H1 (cell line): ENCODE measurements at regions not wholly inside any gene's neighbourhood (a gene's known extent, or its start where the extent isn't known, plus 50 kb on each side); places are given as distances from the start of the nearest gene placed in this dataset.

ENCODE experiments used
- CTCF ChIA-PET: fragments of 300-600 bp; sonication (Branson Sonifier 250); formaldehyde crosslinking; loops from one replicate; lab custom pipeline; 2021; ENCODE audit not compliant: partially characterized antibody; lab: Charles Lee
- POLR2A ChIA-PET: fragments of 300-600 bp; sonication (Branson Sonifier 250); formaldehyde crosslinking; loops from one replicate; lab custom pipeline; 2021; ENCODE audit warnings: inconsistent platforms; ENCODE audit not compliant: partially characterized antibody; lab: Charles Lee
- DNase-seq, 2 experiments: peaks; one replicate each; pipeline versions ENCODE4 v3.0.0 to v3.0.0-alpha.2; 2010 to 2022; ENCODE audit warnings: low spot score in 2 of 2, low read depth in 1 of 2, mixed read lengths in 1 of 2
- FAIRE-seq: peaks from 2 replicates; lab custom pipeline; 2011; peaks lifted over from hg19 to GRCh38; lab: Jason Lieb, UNC
- H2AFZ ChIP-seq: 2 replicates; pipeline ENCODE4 v1.8.1; 2012; ENCODE audit warnings: low read length, inconsistent platforms
- H2AK5ac ChIP-seq: 2 replicates; pipeline ENCODE4 v1.6.1; 2013; ENCODE audit warnings: low read depth, low read length
- H2BK120ac ChIP-seq: replicated peaks from 2 replicates; pipeline ENCODE3; 2013; ENCODE audit warnings: low read depth, low read length, inconsistent platforms
- H2BK12ac ChIP-seq: 2 replicates; pipeline ENCODE4 v1.6.1; 2013; ENCODE audit warnings: low read depth, low read length
- H2BK15ac ChIP-seq: 2 replicates; pipeline ENCODE4 v1.6.1; 2013; ENCODE audit warnings: low read length
- H2BK20ac ChIP-seq: 2 replicates; pipeline ENCODE4 v1.6.1; 2013; ENCODE audit warnings: low read length
- H2BK5ac ChIP-seq: 2 replicates; pipeline ENCODE4 v1.6.1; 2013; ENCODE audit warnings: low read depth, low read length
- H3K14ac ChIP-seq: 2 replicates; pipeline ENCODE4 v1.6.1; 2013; ENCODE audit warnings: inconsistent platforms; ENCODE audit not compliant: insufficient read length
- H3K18ac ChIP-seq: 2 replicates; pipeline ENCODE4 v1.6.1; 2013; ENCODE audit warnings: low read length; ENCODE audit errors: extremely low read depth
- H3K23ac ChIP-seq: 2 replicates; pipeline ENCODE4 v1.6.1; 2013; ENCODE audit warnings: inconsistent platforms; ENCODE audit not compliant: insufficient read length
- H3K23me2 ChIP-seq: 2 replicates; pipeline ENCODE4 v1.6.1; 2013; ENCODE audit warnings: low read depth, low read length
- H3K27ac ChIP-seq: 2 replicates; pipeline ENCODE4 v1.6.1; 2011; ENCODE audit warnings: low read depth, low read length, inconsistent platforms
- H3K27me3 ChIP-seq, 4 experiments: replicated peaks in 1 of 4; 1 replicate in 1 of 4; 2 replicates in 3 of 4; pipeline versions ENCODE4 v1.6.1 to v1.8.1; 2011 to 2013; ENCODE audit warnings: low read length in 3 of 4, mild to moderate bottlenecking in 3 of 4, inconsistent platforms in 2 of 4, mixed read lengths in 2 of 4, moderate library complexity in 1 of 4; ENCODE audit not compliant: control insufficient read depth in 3 of 4, insufficient read depth in 3 of 4; ENCODE audit errors: extremely low read depth in 1 of 4
- H3K36me3 ChIP-seq, 4 experiments: 2 replicates each; pipeline versions ENCODE4 v1.6.1 to v1.8.1; 2011 to 2013; ENCODE audit warnings: mild to moderate bottlenecking in 4 of 4, low read length in 3 of 4, moderate library complexity in 2 of 4, control low read depth in 1 of 4, inconsistent platforms in 1 of 4; ENCODE audit not compliant: insufficient read depth in 4 of 4, control insufficient read depth in 2 of 4
- H3K4ac ChIP-seq: replicated peaks from 2 replicates; pipeline ENCODE3; 2013; ENCODE audit warnings: low read length, low read depth, mixed read lengths, inconsistent platforms; ENCODE audit not compliant: insufficient read length
- H3K4me1 ChIP-seq, 4 experiments: replicated peaks in 1 of 4; 1 replicate in 1 of 4; 2 replicates in 3 of 4; pipeline versions ENCODE4 v1.6.1 to v1.8.1; 2011 to 2013; ENCODE audit warnings: low read length in 3 of 4, inconsistent platforms in 2 of 4, mixed read lengths in 1 of 4; ENCODE audit not compliant: insufficient read depth in 4 of 4, control insufficient read depth in 3 of 4
- H3K4me2 ChIP-seq, 2 experiments: 2 replicates each; pipeline versions ENCODE4 v1.6.1 to v1.8.1; 2011 to 2013; ENCODE audit warnings: low read depth in 2 of 2, low read length in 2 of 2, control low read depth in 1 of 2, inconsistent platforms in 1 of 2, mild to moderate bottlenecking in 1 of 2; ENCODE audit not compliant: insufficient read depth in 1 of 2
- H3K4me3 ChIP-seq, 4 experiments: fragments of 200-600, 300-600 bp in 1 of 4; sonication (generic), shearing (Covaris generic), sonication (Bioruptor Twin) in 1 of 4; 2 replicates each; pipeline versions ENCODE4 v1.5.1 to v1.8.1; 2011 to 2016; ENCODE audit warnings: low read length in 4 of 4, low read depth in 3 of 4, control low read depth in 2 of 4, inconsistent platforms in 2 of 4, mild to moderate bottlenecking in 2 of 4, mixed read lengths in 1 of 4, moderate library complexity in 1 of 4; ENCODE audit not compliant: insufficient read depth in 2 of 4; ENCODE audit errors: extremely low read depth in 1 of 4
- H3K56ac ChIP-seq: replicated peaks from 2 replicates; pipeline ENCODE3; 2013; ENCODE audit warnings: low read depth, mild to moderate bottlenecking, mixed read lengths, low read length, inconsistent platforms; ENCODE audit not compliant: insufficient read length
- H3K79me1 ChIP-seq: 2 replicates; pipeline ENCODE4 v1.6.1; 2013; ENCODE audit warnings: low read depth, low read length, control low read depth
- H3K79me2 ChIP-seq, 2 experiments: 2 replicates each; pipeline versions ENCODE4 v1.6.1 to v1.8.1; 2012 to 2013; ENCODE audit warnings: low read length in 2 of 2, mild to moderate bottlenecking in 2 of 2, inconsistent platforms in 1 of 2; ENCODE audit not compliant: insufficient read depth in 2 of 2, control insufficient read depth in 1 of 2
- H3K9ac ChIP-seq, 4 experiments: replicated peaks in 1 of 4; 1 replicate in 1 of 4; 2 replicates in 3 of 4; pipeline versions ENCODE4 v1.6.1 to v1.8.1; 2011 to 2013; ENCODE audit warnings: low read depth in 3 of 4, low read length in 3 of 4, control low read depth in 2 of 4, mild to moderate bottlenecking in 2 of 4, moderate library complexity in 2 of 4, inconsistent platforms in 1 of 4; ENCODE audit errors: extremely low read depth in 1 of 4
- H3K9me3 ChIP-seq, 2 experiments: 2 replicates each; pipeline versions ENCODE4 v1.6.1 to v1.8.1; 2012 to 2013; ENCODE audit warnings: mild to moderate bottlenecking in 2 of 2, moderate library complexity in 2 of 2, control low read depth in 1 of 2, inconsistent platforms in 1 of 2, low read depth in 1 of 2, low read length in 1 of 2, mixed read lengths in 1 of 2; ENCODE audit not compliant: insufficient read depth in 2 of 2
- H4K20me1 ChIP-seq, 2 experiments: replicated peaks in 1 of 2; 2 replicates each; pipeline versions ENCODE3 to v1.8.1; 2011 to 2013; ENCODE audit warnings: inconsistent platforms in 2 of 2, low read length in 2 of 2, mild to moderate bottlenecking in 1 of 2; ENCODE audit not compliant: insufficient read depth in 2 of 2, control insufficient read depth in 1 of 2
- H4K5ac ChIP-seq: 2 replicates; pipeline ENCODE4 v1.6.1; 2013; ENCODE audit warnings: low read length, low read depth, mixed read lengths, inconsistent platforms; ENCODE audit not compliant: insufficient read length
- H4K8ac ChIP-seq: 2 replicates; pipeline ENCODE4 v1.8.0; 2013; ENCODE audit warnings: mild to moderate bottlenecking, moderate library complexity, low read length, inconsistent platforms; ENCODE audit not compliant: insufficient read depth; ENCODE audit errors: extremely low read depth
- H4K91ac ChIP-seq: replicated peaks from 2 replicates; pipeline ENCODE3; 2013; ENCODE audit warnings: low read length, mixed read lengths, inconsistent platforms; ENCODE audit not compliant: insufficient read length
- BACH1 ChIP-seq: IDR thresholded peaks from 2 replicates; pipeline ENCODE4 v1.6.1; 2012; ENCODE audit warnings: low read length, improper control_type of control experiment
- E2F6 ChIP-seq: IDR thresholded peaks from 2 replicates; pipeline ENCODE4 v1.6.1; 2012; ENCODE audit warnings: inconsistent platforms
- RBBP5 ChIP-seq: IDR thresholded peaks from 2 replicates; pipeline ENCODE4 v1.7.1; 2012; ENCODE audit warnings: low read depth, mild to moderate bottlenecking, inconsistent platforms, low read length, moderate library complexity, borderline replicate concordance
- RNF2 ChIP-seq: fragments of 200-900, 300-1000 bp; sonication (generic); IDR thresholded peaks from 2 replicates; pipeline ENCODE4 v1.7.1; 2016; ENCODE audit warnings: borderline replicate concordance, low read depth, mild to moderate bottlenecking, antibody characterized with exemption, low read length; ENCODE audit not compliant: poor library complexity, severe bottlenecking; ENCODE audit errors: missing control alignments
- SIX5 ChIP-seq: IDR thresholded peaks from 2 replicates; pipeline ENCODE4 v1.6.1; 2011; ENCODE audit warnings: mild to moderate bottlenecking, low read depth, low read length
- TEAD4 ChIP-seq: IDR thresholded peaks from 2 replicates; pipeline ENCODE4 v1.6.1; 2012; ENCODE audit warnings: low read depth, low read length, inconsistent platforms, mixed read lengths
- WGBS, 2 experiments: shearing (Covaris generic) in 1 of 2; methylation state at CpG; one replicate each; pipeline versions ENCODE4 v1.1.6 to v1.1.7; 2013 to 2015; ENCODE audit warnings: low lambda C conversion rate in 2 of 2, mixed read lengths in 2 of 2, inconsistent platforms in 1 of 2, low coverage in 1 of 2, missing lambda C conversion rate in 1 of 2; ENCODE audit not compliant: insufficient replicate concordance in 2 of 2, insufficient coverage in 1 of 2, insufficient read length in 1 of 2; ENCODE audit errors: extremely low coverage in 1 of 2, missing lambda C conversion rate in 1 of 2; 5-methylcytosine and 5-hydroxymethylcytosine counted together

- Histone ChIP-seq H3K27ac (no peak overlapping the region), H3K4me3 (no peak overlapping the region)
- CTCF ChIA-PET = interaction anchor here (0.5 kb wide), 1 partner anchor 195 kb away, joined by 6 read pairs; no protein-coding TSS in a partner anchor
These were observed 173.1 kb upstream of the LPP start for GRCh38 chr3:187980861-187981260.

More at GRCh38 chr3:187980861-187981260, 173.1 kb upstream of the LPP start:
- no peak overlapping the region for H2BK5ac ChIP-seq
- no peaks in the 10 kb centered on the region; the same call in 1 of the 2 replicates for H3K23me2 ChIP-seq
- H3K4me1 ChIP-seq = no peaks in the 10 kb centered on the region
- FAIRE-seq (no peak), DNase-seq (no peak)
- H3K9ac ChIP-seq = no peak overlapping the region
- H3K23ac ChIP-seq = no peak overlapping the region
- H4K8ac ChIP-seq = no peak overlapping the region
- no peak overlapping the region for H2BK20ac ChIP-seq
- POLR2A ChIA-PET = no interaction called here
- H2AFZ ChIP-seq = no peak overlapping the region
- H2BK12ac ChIP-seq = no peak overlapping the region
- H3K79me2 ChIP-seq = no peaks in the 10 kb centered on the region
- H3K27me3 ChIP-seq = no peaks in the 10 kb centered on the region
- no peaks in the 10 kb centered on the region for H3K79me1 ChIP-seq
- H3K4me2 ChIP-seq = no peak overlapping the region
- no peak overlapping the region for H3K18ac ChIP-seq
- 91% methylated on average over 3 of the region's 3 CpGs; no CpG with 5 or more reads in 1 of the 2 experiments for whole genome bisulfite sequencing, 2 experiments
- H3K56ac ChIP-seq = no peak overlapping the region
- no peak overlapping the region for H4K91ac ChIP-seq
- peaks cover 0 to 4% of the 10 kb centered on the region in 2 experiments; a peak in 2 of 4 replicates for H3K9me3 ChIP-seq
- H4K5ac ChIP-seq = no peak overlapping the region
- H2BK15ac ChIP-seq = no peak overlapping the region
- TF ChIP-seq BACH1 (no peak), SIX5 (no peak), RNF2 (no peak), RBBP5 (no peak), TEAD4 (no peak), E2F6 (no peak)
- H3K14ac ChIP-seq = no peak overlapping the region
- no peak overlapping the region for H2BK120ac ChIP-seq
- no peak overlapping the region for H2AK5ac ChIP-seq
- no peaks in the 10 kb centered on the region for H4K20me1 ChIP-seq
- H3K4ac ChIP-seq = no peak overlapping the region
- peaks cover 0 to 3% (median 0%) of the 10 kb centered on the region in 4 experiments; a peak in 1 of 8 replicates for H3K36me3 ChIP-seq
